ENCODE measurements at regions not wholly inside any gene's neighbourhood (a gene's known extent, or its start where the extent isn't known, plus 50 kb on each side); places are given as distances from the start of the nearest gene placed in this dataset.

GRCh38 chr4:72777436-72777835 is 208.4 kb upstream of the ADAMTS3 start (continued):
- TF ChIP-seq FOXA1 (IDR thresholded peaks at IDR 0.05) = no peak
- no peak for TF ChIP-seq GABPA (IDR thresholded peaks at IDR 0.05 in 1 of 2, conservative IDR thresholded peaks at IDR 0.05 in 1 of 2)
- no peak for TF ChIP-seq CTCF (IDR thresholded peaks at IDR 0.05; ENCODE audit: low read depth, low read length, missing input control)
- no peak for TF ChIP-seq HNF4A (conservative IDR thresholded peaks at IDR 0.05)
- no peak for TF ChIP-seq NR2F2 (IDR thresholded peaks at IDR 0.05)
- TF ChIP-seq JUND (IDR thresholded peaks at IDR 0.05) = no peak

GRCh38 chr4:72770708-72771107 is 201.7 kb upstream of the ADAMTS3 start:
- no peaks in the 10 kb centered on the region for H3K4me1 ChIP-seq (ENCODE audit: control insufficient read depth in 4 of 4, insufficient read depth in 4 of 4, low read length in 3 of 4)
- no peak for DNase-seq (ENCODE audit: low spot score)
- no peaks in the 10 kb centered on the region for H3K27me3 ChIP-seq (ENCODE audit: control insufficient read depth in 4 of 4, insufficient read depth in 4 of 4, low read length in 3 of 4)
- H3K9ac ChIP-seq (ENCODE audit: low read depth in 1 of 2, low read length in 2 of 2) = no peak overlapping the region
- no peaks in the 10 kb centered on the region for H3K9me3 ChIP-seq (ENCODE audit: control insufficient read depth in 4 of 4, low read length in 3 of 4)
- no peak overlapping the region for H3K27ac ChIP-seq (ENCODE audit: low read depth in 1 of 2, low read length in 2 of 2)
- TF ChIP-seq EGR1 (IDR thresholded peaks at IDR 0.05; ENCODE audit: low read depth in 2 of 2) = no peak
- TF ChIP-seq CTCF (IDR thresholded peaks at IDR 0.05; ENCODE audit: low read depth, low read length, missing input control) = no peak
- no peak for TF ChIP-seq REST (IDR thresholded peaks at IDR 0.05)
- TF ChIP-seq TAF1 (conservative IDR thresholded peaks at IDR 0.05) = no peak
- TF ChIP-seq HNF4G (IDR thresholded peaks at IDR 0.05) = no peak
- no peak for TF ChIP-seq NR2F2 (IDR thresholded peaks at IDR 0.05)
- no peak for TF ChIP-seq SP1 (IDR thresholded peaks at IDR 0.05)
- TF ChIP-seq GABPA (IDR thresholded peaks at IDR 0.05 in 1 of 2, conservative IDR thresholded peaks at IDR 0.05 in 1 of 2) = no peak
- no peak for TF ChIP-seq RXRA (IDR thresholded peaks at IDR 0.05)
- TF ChIP-seq FOXA2 (IDR thresholded peaks at IDR 0.05) = no peak
- TF ChIP-seq MAX (IDR thresholded peaks at IDR 0.05) = no peak
- TF ChIP-seq JUND (IDR thresholded peaks at IDR 0.05) = no peak
- TF ChIP-seq YY1 (IDR thresholded peaks at IDR 0.05) = no peak
- no peak for TF ChIP-seq ATF3 (IDR thresholded peaks at IDR 0.05)
- TF ChIP-seq HNF4A (conservative IDR thresholded peaks at IDR 0.05) = no peak
- no peak for TF ChIP-seq ZBTB33 (IDR thresholded peaks at IDR 0.05)
- no peak for TF ChIP-seq RAD21 (IDR thresholded peaks at IDR 0.05)
- no peak for TF ChIP-seq FOXA1 (IDR thresholded peaks at IDR 0.05)
- no peaks in the 10 kb centered on the region for H3K36me3 ChIP-seq (ENCODE audit: control insufficient read depth in 4 of 4, insufficient read depth in 3 of 4, low read depth in 1 of 4, low read length in 3 of 4)
- H3K4me3 ChIP-seq (ENCODE audit: low read depth in 1 of 3, low read length in 3 of 3) = no peak overlapping the region
